GM12878 (cell line): ENCODE measurements at regions not wholly inside any gene's neighbourhood (a gene's known extent, or its start where the extent isn't known, plus 50 kb on each side); places are given as distances from the start of the nearest gene placed in this dataset.
"Not testable (repeated sequence)": the region's sequence is repeated elsewhere in the genome, so short reads cannot be mapped to it uniquely, and the experiment has no call there.

Source experiments
- BHLHE40 ChIP-seq, 2 experiments: fragments of 450-650 bp in 1 of 2; IDR thresholded peaks; 2 replicates each; pipeline ENCODE4 v1.6.1; 2011 to 2017; ENCODE audit warnings: low read depth in 2 of 2, borderline replicate concordance in 1 of 2, improper control_type of control experiment in 1 of 2, low read length in 1 of 2, mild to moderate bottlenecking in 1 of 2
- CEBPB ChIP-seq, 2 experiments: fragments of 150-350 bp in 1 of 2; IDR thresholded peaks; 2 replicates each; pipeline ENCODE4 v1.6.1; 2012 to 2014; ENCODE audit warnings: low read depth in 2 of 2, low read length in 2 of 2, borderline replicate concordance in 1 of 2, inconsistent platforms in 1 of 2
- MXI1 ChIP-seq: fragments of 150-350 bp; IDR thresholded peaks from 2 replicates; pipeline ENCODE4 v1.6.1; 2011; ENCODE audit warnings: low read depth, mild to moderate bottlenecking, inconsistent platforms, low read length, improper control_type of control experiment
- POLR2A ChIP-seq: IDR thresholded peaks from 2 replicates; pipeline ENCODE4 v1.6.1; 2011; ENCODE audit warnings: low read depth, mild to moderate bottlenecking, low read length
- POLR2AphosphoS5 ChIP-seq: IDR thresholded peaks from 2 replicates; pipeline ENCODE4 v1.6.1; 2011; ENCODE audit warnings: mild to moderate bottlenecking, low read length, inconsistent platforms
- SMAD1 ChIP-seq: fragments of 450-650 bp; IDR thresholded peaks from 2 replicates; pipeline ENCODE4 v1.6.1; 2018; ENCODE audit warnings: mild to moderate bottlenecking, low read depth; ENCODE audit not compliant: partially characterized antibody
- SMC3 ChIP-seq: IDR thresholded peaks from 2 replicates; pipeline ENCODE4 v1.6.1; 2011; ENCODE audit warnings: low read length, improper control_type of control experiment, borderline replicate concordance
- SREBF2 ChIP-seq: IDR thresholded peaks from 2 replicates; pipeline ENCODE4 v1.6.1; 2012; ENCODE audit warnings: mild to moderate bottlenecking, low read length
- ZNF274 ChIP-seq: IDR thresholded peaks from one replicate; pipeline ENCODE4 v1.8.0; 2011; ENCODE audit not compliant: insufficient read length, insufficient read depth
- TF ChIP-seq, protein P1 (sequence below), 3 experiments: IDR thresholded peaks in 2 of 3; conservative IDR thresholded peaks in 1 of 3; 2 replicates each; pipeline ENCODE4 v1.5.1; 2011; ENCODE audit warnings: low read depth in 3 of 3, low read length in 3 of 3, mild to moderate bottlenecking in 3 of 3, control low read depth in 2 of 3, moderate library complexity in 2 of 3, inconsistent platforms in 1 of 3, mixed read lengths in 1 of 3; ENCODE audit not compliant: control insufficient read depth in 2 of 3, insufficient read depth in 1 of 3; ENCODE audit errors: extremely low read depth in 1 of 3

DNA sequence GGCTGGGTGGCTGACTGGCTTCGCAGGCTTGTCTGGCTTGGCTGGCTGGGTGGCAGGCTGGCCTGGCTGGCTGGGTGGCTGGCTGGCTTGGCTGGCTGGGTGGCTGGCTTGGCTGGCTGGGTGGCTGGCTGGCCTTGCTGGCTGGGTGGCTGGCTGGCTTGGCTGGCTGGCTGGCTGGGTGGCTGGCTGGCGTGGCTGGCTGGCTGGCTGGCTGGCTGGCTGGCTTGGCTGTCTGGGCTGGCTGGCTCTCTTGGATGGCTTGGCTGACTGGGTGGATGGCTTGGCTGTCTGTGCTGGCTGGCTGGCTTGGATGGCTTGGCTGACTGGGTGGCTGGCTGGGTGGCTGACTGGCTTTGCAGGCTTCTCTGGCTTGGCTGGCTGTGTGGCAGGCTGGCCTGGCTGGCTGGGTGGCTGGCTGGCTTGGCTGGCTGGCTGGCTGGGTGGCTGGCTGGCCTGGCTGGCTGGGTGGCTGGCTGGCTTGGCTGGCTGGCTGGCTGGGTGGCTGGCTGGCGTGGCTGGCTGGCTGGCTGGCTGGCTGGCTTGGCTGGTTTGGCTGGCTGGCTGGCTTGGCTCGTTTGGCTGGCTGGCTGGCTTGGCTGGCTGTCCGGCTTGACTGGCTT lies 2808.1 kb downstream of the RPIA start:
- not testable (repeated sequence) for TF ChIP-seq POLR2AphosphoS5; BHLHE40 (IDR thresholded peaks at IDR 0.05; ENCODE audit: borderline replicate concordance in 1 of 2, low read depth in 2 of 2, low read length in 1 of 2); CEBPB (IDR thresholded peaks at IDR 0.05; ENCODE audit: borderline replicate concordance in 1 of 2, low read depth in 2 of 2, low read length in 2 of 2); SMAD1; SMC3; SREBF2; POLR2A; ZNF274; MXI1
- TF ChIP-seq, protein P1, sequence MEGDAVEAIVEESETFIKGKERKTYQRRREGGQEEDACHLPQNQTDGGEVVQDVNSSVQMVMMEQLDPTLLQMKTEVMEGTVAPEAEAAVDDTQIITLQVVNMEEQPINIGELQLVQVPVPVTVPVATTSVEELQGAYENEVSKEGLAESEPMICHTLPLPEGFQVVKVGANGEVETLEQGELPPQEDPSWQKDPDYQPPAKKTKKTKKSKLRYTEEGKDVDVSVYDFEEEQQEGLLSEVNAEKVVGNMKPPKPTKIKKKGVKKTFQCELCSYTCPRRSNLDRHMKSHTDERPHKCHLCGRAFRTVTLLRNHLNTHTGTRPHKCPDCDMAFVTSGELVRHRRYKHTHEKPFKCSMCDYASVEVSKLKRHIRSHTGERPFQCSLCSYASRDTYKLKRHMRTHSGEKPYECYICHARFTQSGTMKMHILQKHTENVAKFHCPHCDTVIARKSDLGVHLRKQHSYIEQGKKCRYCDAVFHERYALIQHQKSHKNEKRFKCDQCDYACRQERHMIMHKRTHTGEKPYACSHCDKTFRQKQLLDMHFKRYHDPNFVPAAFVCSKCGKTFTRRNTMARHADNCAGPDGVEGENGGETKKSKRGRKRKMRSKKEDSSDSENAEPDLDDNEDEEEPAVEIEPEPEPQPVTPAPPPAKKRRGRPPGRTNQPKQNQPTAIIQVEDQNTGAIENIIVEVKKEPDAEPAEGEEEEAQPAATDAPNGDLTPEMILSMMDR (IDR thresholded peaks at IDR 0.05 in 2 of 3, conservative IDR thresholded peaks at IDR 0.05 in 1 of 3; ENCODE audit: control insufficient read depth in 2 of 3, extremely low read depth in 1 of 3, insufficient read depth in 1 of 3, low read depth in 3 of 3, low read length in 3 of 3), result not testable (repeated sequence)
